PC-9 (cell line): ENCODE measurements at regions not wholly inside any gene's neighbourhood (a gene's known extent, or its start where the extent isn't known, plus 50 kb on each side); places are given as distances from the start of the nearest gene placed in this dataset.

Experiments used
- EZH2 ChIP-seq: fragments of 200-600 bp; sonication (generic); IDR thresholded peaks from 2 replicates; pipeline ENCODE4 v1.8.0; 2017; ENCODE audit warnings: antibody characterized with exemption, low read depth
- TF ChIP-seq, protein P1 (sequence below): fragments of 200-600 bp; sonication (generic); conservative IDR thresholded peaks from 2 replicates; pipeline ENCODE4 v1.6.1; 2017; ENCODE audit warnings: mixed run types, antibody characterized with exemption, mild to moderate bottlenecking, moderate library complexity

- TF ChIP-seq, protein P1, sequence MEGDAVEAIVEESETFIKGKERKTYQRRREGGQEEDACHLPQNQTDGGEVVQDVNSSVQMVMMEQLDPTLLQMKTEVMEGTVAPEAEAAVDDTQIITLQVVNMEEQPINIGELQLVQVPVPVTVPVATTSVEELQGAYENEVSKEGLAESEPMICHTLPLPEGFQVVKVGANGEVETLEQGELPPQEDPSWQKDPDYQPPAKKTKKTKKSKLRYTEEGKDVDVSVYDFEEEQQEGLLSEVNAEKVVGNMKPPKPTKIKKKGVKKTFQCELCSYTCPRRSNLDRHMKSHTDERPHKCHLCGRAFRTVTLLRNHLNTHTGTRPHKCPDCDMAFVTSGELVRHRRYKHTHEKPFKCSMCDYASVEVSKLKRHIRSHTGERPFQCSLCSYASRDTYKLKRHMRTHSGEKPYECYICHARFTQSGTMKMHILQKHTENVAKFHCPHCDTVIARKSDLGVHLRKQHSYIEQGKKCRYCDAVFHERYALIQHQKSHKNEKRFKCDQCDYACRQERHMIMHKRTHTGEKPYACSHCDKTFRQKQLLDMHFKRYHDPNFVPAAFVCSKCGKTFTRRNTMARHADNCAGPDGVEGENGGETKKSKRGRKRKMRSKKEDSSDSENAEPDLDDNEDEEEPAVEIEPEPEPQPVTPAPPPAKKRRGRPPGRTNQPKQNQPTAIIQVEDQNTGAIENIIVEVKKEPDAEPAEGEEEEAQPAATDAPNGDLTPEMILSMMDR, result no peak
- no peak for TF ChIP-seq EZH2
Observed at GRCh38 chr7:23968791-23969190, 258.8 kb downstream of the STK31 start.
